RPMI7951 (cell line): ENCODE measurements at regions not wholly inside any gene's neighbourhood (a gene's known extent, or its start where the extent isn't known, plus 50 kb on each side); places are given as distances from the start of the nearest gene placed in this dataset.
"Not testable (repeated sequence)": the region's sequence is repeated elsewhere in the genome, so short reads cannot be mapped to it uniquely, and the experiment has no call there.

Experiments used
- DNase-seq: peaks from one replicate; pipeline ENCODE4 v3.0.0-alpha.2; 2012; ENCODE audit warnings: low read depth

GRCh38 chr9:135173066-135173465 lies 85.6 kb downstream of the OLFM1 start:
- DNase-seq = no peak

GRCh38 chr9:135174248-135174647 lies 86.8 kb downstream of the OLFM1 start:
- no peak for DNase-seq

- no peak for DNase-seq
These were observed 87.5 kb downstream of the OLFM1 start for GRCh38 chr9:135174981-135175380.

GRCh38 chr9:135176284-135176683 lies 88.8 kb downstream of the OLFM1 start:
- no peak for DNase-seq

- DNase-seq = not testable (repeated sequence)
These were observed 90.1 kb downstream of the OLFM1 start for GRCh38 chr9:135177562-135177961.

- no peak for DNase-seq
These were observed 91.0 kb downstream of the OLFM1 start for GRCh38 chr9:135178498-135178897.

- no peak for DNase-seq
These were observed 91.6 kb downstream of the OLFM1 start for GRCh38 chr9:135179041-135179440.

- no peak for DNase-seq
These were observed 92.5 kb downstream of the OLFM1 start for GRCh38 chr9:135179976-135180375.

GRCh38 chr9:135180586-135180985 lies 93.1 kb downstream of the OLFM1 start:
- DNase-seq = no peak

GRCh38 chr9:135181336-135181735 lies 93.9 kb downstream of the OLFM1 start:
- DNase-seq = no peak

- not testable (repeated sequence) for DNase-seq
These were observed 94.4 kb downstream of the OLFM1 start for GRCh38 chr9:135181841-135182240.

GRCh38 chr9:135183069-135183468 lies 95.6 kb downstream of the OLFM1 start:
- no peak for DNase-seq

GRCh38 chr9:135183528-135184180 lies 96.2 kb downstream of the OLFM1 start:
- DNase-seq = no peak

GRCh38 chr9:135184181-135185053 lies 96.9 kb downstream of the OLFM1 start:
- DNase-seq = no peak

GRCh38 chr9:135185060-135185459 lies 97.6 kb downstream of the OLFM1 start:
- DNase-seq = no peak

- DNase-seq = no peak
These were observed 99.0 kb downstream of the OLFM1 start for GRCh38 chr9:135186248-135187164.

GRCh38 chr9:135187365-135187764 lies 99.9 kb downstream of the OLFM1 start:
- DNase-seq = no peak

GRCh38 chr9:135188681-135189151 lies 101.2 kb downstream of the OLFM1 start:
- no peak for DNase-seq

- no peak for DNase-seq
These were observed 102.0 kb downstream of the OLFM1 start for GRCh38 chr9:135189497-135189896.

GRCh38 chr9:135190789-135191577 lies 103.5 kb downstream of the OLFM1 start:
- DNase-seq = no peak

- no peak for DNase-seq
These were observed 105.2 kb downstream of the OLFM1 start for GRCh38 chr9:135192686-135193085.
